ENCODE measurements at regions not wholly inside any gene's neighbourhood (a gene's known extent, or its start where the extent isn't known, plus 50 kb on each side); places are given as distances from the start of the nearest gene placed in this dataset.

- no peak for ATAC-seq
These were observed 619.4 kb downstream of the SLCO4C1 start for GRCh38 chr5:101676646-101677045.

More at GRCh38 chr5:101676646-101677045, 619.4 kb downstream of the SLCO4C1 start:
- Histone ChIP-seq H3K4me2 (no peak overlapping the region), H3K79me2 (replicated peaks; ENCODE audit: insufficient read depth) (no peaks in the 10 kb centered on the region), H3K27ac (ENCODE audit: low read depth) (no peak overlapping the region), H4K20me1 (replicated peaks; ENCODE audit: insufficient read depth) (no peaks in the 10 kb centered on the region), H3K36me3 (ENCODE audit: insufficient read depth) (no peaks in the 10 kb centered on the region), H3K27me3 (ENCODE audit: insufficient read depth) (no peaks in the 10 kb centered on the region), H2AFZ (no peak overlapping the region), H3F3A (replicated peaks; ENCODE audit: low read depth) (no peaks in the 10 kb centered on the region), H3K4me3 (no peak overlapping the region), H3K9me2 (ENCODE audit: insufficient read depth) (no peaks in the 10 kb centered on the region), H3K4me1 (ENCODE audit: insufficient read depth) (peaks cover 11% of the 10 kb centered on the region)
- no peaks in the 10 kb centered on the region for H3K9me3 Mint-ChIP-seq
- peaks cover 4% of the 10 kb centered on the region for H3K27me3 Mint-ChIP-seq (ENCODE audit: insufficient read depth, low read depth, poor library complexity)
- TF ChIP-seq JUNB (IDR thresholded peaks at IDR 0.05; ENCODE audit: unreplicated experiment) (no peak), ZNF331 (CRISPR knock-in tag; IDR thresholded peaks at IDR 0.05; ENCODE audit: low read depth) (no peak), EZH2 (IDR thresholded peaks at IDR 0.05; ENCODE audit: low read depth, unreplicated experiment) (no peak), POLR2AphosphoS5 (IDR thresholded peaks at IDR 0.05; ENCODE audit: low read depth) (no peak), ZNF462 (CRISPR knock-in tag; IDR thresholded peaks at IDR 0.05) (no peak), EZH2phosphoT487 (IDR thresholded peaks at IDR 0.05; ENCODE audit: unreplicated experiment) (no peak), REST (IDR thresholded peaks at IDR 0.05; ENCODE audit: unreplicated experiment) (no peak), NANOG (IDR thresholded peaks at IDR 0.05; ENCODE audit: borderline replicate concordance) (no peak), CTCF (conservative IDR thresholded peaks at IDR 0.05; ENCODE audit: low read depth in 2 of 2) (no peak), STAT1 (IDR thresholded peaks at IDR 0.05; ENCODE audit: unreplicated experiment) (no peak)
- H3K36me3 Mint-ChIP-seq (ENCODE audit: low read depth), result no peaks in the 10 kb centered on the region
- no peak overlapping the region for H3K4me3 Mint-ChIP-seq
- H3K27ac Mint-ChIP-seq, result no peak overlapping the region
- H3K4me1 Mint-ChIP-seq, result peaks cover 8% of the 10 kb centered on the region
- DNase-seq (ENCODE audit: low spot score), result no peak
